Fibroblast of lung (primary cell): ENCODE measurements at regions not wholly inside any gene's neighbourhood (a gene's known extent, or its start where the extent isn't known, plus 50 kb on each side); places are given as distances from the start of the nearest gene placed in this dataset.

Source experiments
- DNase-seq, 2 donors: peaks; one replicate each; pipeline versions ENCODE4 v3.0.0 to v3.0.0-alpha.2; 2010; ENCODE audit warnings: low read depth in 2 of 2
- H2AFZ ChIP-seq: 2 replicates; pipeline ENCODE4 v1.5.1; 2012; ENCODE audit warnings: low read length, control low read depth, inconsistent platforms
- H3K27ac ChIP-seq: 2 replicates; pipeline ENCODE4 v1.5.1; 2011; ENCODE audit warnings: low read length, control low read depth; ENCODE audit not compliant: insufficient read depth
- H3K27me3 ChIP-seq: 2 replicates; pipeline ENCODE4 v1.5.1; 2011; ENCODE audit warnings: mild to moderate bottlenecking, low read length; ENCODE audit not compliant: control insufficient read depth, insufficient read depth
- H3K36me3 ChIP-seq: 2 replicates; pipeline ENCODE4 v1.5.1; 2011; ENCODE audit warnings: low read length; ENCODE audit not compliant: control insufficient read depth, insufficient read depth
- H3K4me1 ChIP-seq: 2 replicates; pipeline ENCODE4 v1.5.1; 2011; ENCODE audit warnings: low read length; ENCODE audit not compliant: control insufficient read depth, insufficient read depth; ENCODE audit errors: extremely low read depth
- H3K4me2 ChIP-seq: 2 replicates; pipeline ENCODE4 v1.5.1; 2011; ENCODE audit warnings: low read length, control low read depth; ENCODE audit not compliant: insufficient read depth; ENCODE audit errors: extremely low read depth
- H3K4me3 ChIP-seq, 4 experiments: fragments of 200-600 bp in 1 of 4; sonication (generic) in 1 of 4; replicated peaks in 1 of 4; 2 replicates each; pipeline ENCODE4 v1.5.1; 2011 to 2016; ENCODE audit warnings: low read length in 4 of 4, low read depth in 3 of 4, mild to moderate bottlenecking in 3 of 4, control low read depth in 2 of 4, inconsistent platforms in 1 of 4, mixed read lengths in 1 of 4; ENCODE audit not compliant: insufficient read depth in 1 of 4; ENCODE audit errors: control extremely low read depth in 1 of 4
- H3K79me2 ChIP-seq: 2 replicates; pipeline ENCODE4 v1.5.1; 2012; ENCODE audit warnings: mild to moderate bottlenecking, low read length, inconsistent platforms; ENCODE audit not compliant: control insufficient read depth, insufficient read depth
- H3K9ac ChIP-seq: 2 replicates; pipeline ENCODE4 v1.5.1; 2011; ENCODE audit warnings: mild to moderate bottlenecking, low read length, control low read depth; ENCODE audit not compliant: insufficient read depth
- H3K9me3 ChIP-seq: 2 replicates; pipeline ENCODE4 v1.5.1; 2012; ENCODE audit warnings: low read depth, low read length; ENCODE audit not compliant: control insufficient read depth, insufficient read depth
- H4K20me1 ChIP-seq: 2 replicates; pipeline ENCODE4 v1.5.1; 2011; ENCODE audit warnings: low read length; ENCODE audit not compliant: control insufficient read depth, insufficient read depth; ENCODE audit errors: extremely low read depth
- CTCF ChIP-seq, 2 donors: IDR thresholded peaks in 1 of 2; conservative IDR thresholded peaks in 1 of 2; 1 replicate in 1 of 2; 2 replicates in 1 of 2; pipeline ENCODE4 v1.5.1; 2011 to 2012; ENCODE audit warnings: low read length in 2 of 2, control low read depth in 1 of 2, inconsistent platforms in 1 of 2, low read depth in 1 of 2, mild to moderate bottlenecking in 1 of 2
- EZH2 ChIP-seq: IDR thresholded peaks from 2 replicates; pipeline ENCODE4 v1.5.1; 2012; ENCODE audit warnings: low read length, control low read depth, mild to moderate bottlenecking; ENCODE audit errors: missing control alignments

- Histone ChIP-seq H3K4me1 (no peaks in the 10 kb centered on the region), H3K36me3 (no peaks in the 10 kb centered on the region), H3K4me3 (no peak overlapping the region), H4K20me1 (no peaks in the 10 kb centered on the region), H2AFZ (no peak overlapping the region), H3K27me3 (no peaks in the 10 kb centered on the region), H3K4me2 (no peak overlapping the region), H3K79me2 (no peaks in the 10 kb centered on the region), H3K9me3 (no peaks in the 10 kb centered on the region), H3K27ac (no peak overlapping the region), H3K9ac (no peak overlapping the region)
- DNase-seq = no peak
- no peak for TF ChIP-seq CTCF (conservative IDR thresholded peaks at IDR 0.05 in 1 of 2, IDR thresholded peaks at IDR 0.05 in 1 of 2; ENCODE audit: low read depth in 1 of 2, low read length in 2 of 2)
- TF ChIP-seq EZH2 = no peak
Observed at GRCh38 chr7:145331076-145331475, 495.2 kb upstream of the TPK1 start.

GRCh38 chr7:145327646-145328045 is 491.8 kb upstream of the TPK1 start:
- Histone ChIP-seq H2AFZ (no peak overlapping the region), H3K27me3 (no peaks in the 10 kb centered on the region), H4K20me1 (no peaks in the 10 kb centered on the region), H3K36me3 (no peaks in the 10 kb centered on the region), H3K9me3 (peaks cover 2% of the 10 kb centered on the region), H3K79me2 (no peaks in the 10 kb centered on the region), H3K4me1 (no peaks in the 10 kb centered on the region), H3K4me3 (no peak overlapping the region), H3K27ac (no peak overlapping the region), H3K4me2 (no peak overlapping the region), H3K9ac (no peak overlapping the region)
- TF ChIP-seq EZH2 (no peak), CTCF (conservative IDR thresholded peaks at IDR 0.05 in 1 of 2, IDR thresholded peaks at IDR 0.05 in 1 of 2; ENCODE audit: low read depth in 1 of 2, low read length in 2 of 2) (no peak)
- DNase-seq = no peak

GRCh38 chr7:145324081-145324480 is 488.2 kb upstream of the TPK1 start:
- Histone ChIP-seq H3K4me3 (no peak overlapping the region), H3K79me2 (no peaks in the 10 kb centered on the region), H3K4me2 (no peak overlapping the region), H3K9ac (no peak overlapping the region), H3K9me3 (peaks cover 2% of the 10 kb centered on the region), H3K36me3 (no peaks in the 10 kb centered on the region), H4K20me1 (no peaks in the 10 kb centered on the region), H3K4me1 (no peaks in the 10 kb centered on the region), H2AFZ (no peak overlapping the region), H3K27ac (no peak overlapping the region), H3K27me3 (no peaks in the 10 kb centered on the region)
- TF ChIP-seq CTCF (conservative IDR thresholded peaks at IDR 0.05 in 1 of 2, IDR thresholded peaks at IDR 0.05 in 1 of 2; ENCODE audit: low read depth in 1 of 2, low read length in 2 of 2) (no peak), EZH2 (no peak)
- no peak for DNase-seq
